ENCODE measurements at regions not wholly inside any gene's neighbourhood (a gene's known extent, or its start where the extent isn't known, plus 50 kb on each side); places are given as distances from the start of the nearest gene placed in this dataset.

- ATAC-seq, result no peak
- TF ChIP-seq ZNF565 (CRISPR knock-in tag; conservative IDR thresholded peaks at IDR 0.05; ENCODE audit: low read depth), result no peak
Observed at GRCh38 chr2:18198677-18199076, 320.2 kb downstream of the KCNS3 start.

GRCh38 chr2:18194161-18194560, 315.7 kb downstream of the KCNS3 start:
- no peak for TF ChIP-seq BACH2 (CRISPR knock-in tag; IDR thresholded peaks at IDR 0.05; ENCODE audit: borderline replicate concordance)
- TF ChIP-seq TCF4 (CRISPR knock-in tag; IDR thresholded peaks at IDR 0.05; ENCODE audit: borderline replicate concordance), result no peak
- TF ChIP-seq ARNTL (CRISPR knock-in tag; IDR thresholded peaks at IDR 0.05; ENCODE audit: borderline replicate concordance, low read depth), result no peak
- TF ChIP-seq ISL1 (CRISPR knock-in tag; IDR thresholded peaks at IDR 0.05), result no peak
- TF ChIP-seq ESRRG (CRISPR knock-in tag; IDR thresholded peaks at IDR 0.05), result no peak
- no peak for TF ChIP-seq PPARA (CRISPR knock-in tag; IDR thresholded peaks at IDR 0.05; ENCODE audit: borderline replicate concordance)
- no peak for TF ChIP-seq ZNF565 (CRISPR knock-in tag; conservative IDR thresholded peaks at IDR 0.05; ENCODE audit: low read depth)
- no peak for TF ChIP-seq CSRNP3 (CRISPR knock-in tag; IDR thresholded peaks at IDR 0.05)
- no peak for TF ChIP-seq RARB (CRISPR knock-in tag; IDR thresholded peaks at IDR 0.05)
- TF ChIP-seq ZNF8 (CRISPR knock-in tag; IDR thresholded peaks at IDR 0.05), result no peak
- TF ChIP-seq POU6F1 (CRISPR knock-in tag; IDR thresholded peaks at IDR 0.05; ENCODE audit: borderline replicate concordance, low read depth), result no peak
- TF ChIP-seq ZFP30 (CRISPR knock-in tag; IDR thresholded peaks at IDR 0.05), result no peak
- TF ChIP-seq SNAI2 (CRISPR knock-in tag; IDR thresholded peaks at IDR 0.05), result no peak
- TF ChIP-seq PATZ1 (CRISPR knock-in tag; IDR thresholded peaks at IDR 0.05; ENCODE audit: borderline replicate concordance), result no peak
- no peak for TF ChIP-seq CREB5 (CRISPR knock-in tag; IDR thresholded peaks at IDR 0.05; ENCODE audit: low read depth)
- no peak for ATAC-seq

GRCh38 chr2:18186816-18187613, 308.5 kb downstream of the KCNS3 start:
- no peak for ATAC-seq
- TF ChIP-seq ZC3H10 (CRISPR knock-in tag; IDR thresholded peaks at IDR 0.05) (no peak), ZNF565 (CRISPR knock-in tag; conservative IDR thresholded peaks at IDR 0.05; ENCODE audit: low read depth) (no peak), PPARA (CRISPR knock-in tag; IDR thresholded peaks at IDR 0.05; ENCODE audit: borderline replicate concordance) (no peak)

- ATAC-seq, result no peak
- no peak for TF ChIP-seq GLIS3 (CRISPR knock-in tag; IDR thresholded peaks at IDR 0.05)
- TF ChIP-seq ESRRG (CRISPR knock-in tag; IDR thresholded peaks at IDR 0.05), result no peak
- TF ChIP-seq ZFP30 (CRISPR knock-in tag; IDR thresholded peaks at IDR 0.05), result no peak
- no peak for TF ChIP-seq BACH2 (CRISPR knock-in tag; IDR thresholded peaks at IDR 0.05; ENCODE audit: borderline replicate concordance)
- TF ChIP-seq ZC3H10 (CRISPR knock-in tag; IDR thresholded peaks at IDR 0.05), result no peak
- TF ChIP-seq TSHZ2 (CRISPR knock-in tag; IDR thresholded peaks at IDR 0.05), result no peak
- TF ChIP-seq OSR1 (CRISPR knock-in tag; IDR thresholded peaks at IDR 0.05), result no peak
- TF ChIP-seq PATZ1 (CRISPR knock-in tag; IDR thresholded peaks at IDR 0.05; ENCODE audit: borderline replicate concordance), result no peak
- TF ChIP-seq CSDC2 (CRISPR knock-in tag; IDR thresholded peaks at IDR 0.05), result no peak
- no peak for TF ChIP-seq CSRNP3 (CRISPR knock-in tag; IDR thresholded peaks at IDR 0.05)
- no peak for TF ChIP-seq POU6F1 (CRISPR knock-in tag; IDR thresholded peaks at IDR 0.05; ENCODE audit: borderline replicate concordance, low read depth)
- no peak for TF ChIP-seq ZNF565 (CRISPR knock-in tag; conservative IDR thresholded peaks at IDR 0.05; ENCODE audit: low read depth)
Observed at GRCh38 chr2:18182861-18183260, 304.4 kb downstream of the KCNS3 start.
